HAP-1 (cell line): ENCODE measurements at regions not wholly inside any gene's neighbourhood (a gene's known extent, or its start where the extent isn't known, plus 50 kb on each side); places are given as distances from the start of the nearest gene placed in this dataset.
"Not testable (repeated sequence)": the region's sequence is repeated elsewhere in the genome, so short reads cannot be mapped to it uniquely, and the experiment has no call there.

ENCODE experiments used
- DNase-seq, 2 experiments: peaks; one replicate each; pipeline ENCODE4 v3.0.0-alpha.2; 2016 to 2020; ENCODE audit warnings: low spot score in 2 of 2
- H3K27me3 ChIP-seq: fragments of 250-450 bp; sonication (Bioruptor Pico); 2 replicates; pipeline ENCODE4 v1.5.1; 2020; ENCODE audit warnings: low read depth, mild to moderate bottlenecking, moderate library complexity
- H3K36me3 ChIP-seq: fragments of 250-450 bp; sonication (Bioruptor Pico); replicated peaks from 2 replicates; pipeline ENCODE4 v1.5.1; 2020; ENCODE audit warnings: mild to moderate bottlenecking
- H3K4me1 ChIP-seq: fragments of 250-450 bp; sonication (Bioruptor Pico); 2 replicates; pipeline ENCODE4 v1.5.1; 2020; ENCODE audit warnings: mild to moderate bottlenecking
- H3K4me3 ChIP-seq: fragments of 250-450 bp; sonication (Bioruptor Pico); 2 replicates; pipeline ENCODE4 v1.5.1; 2020; ENCODE audit warnings: mild to moderate bottlenecking, moderate library complexity
- H3K9me3 ChIP-seq: fragments of 250-450 bp; sonication (Bioruptor Pico); 2 replicates; pipeline ENCODE4 v1.5.1; 2020; ENCODE audit warnings: mild to moderate bottlenecking, moderate library complexity
- in situ Hi-C: fragments of 300-500 bp; cut with MboI; formaldehyde crosslinking; loops from 3 replicates; pipeline ENCODE4 v1.14.3; 2020; ENCODE audit warnings: low sequenced_read_pairs, inconsistent platforms, mixed read lengths

DNA sequence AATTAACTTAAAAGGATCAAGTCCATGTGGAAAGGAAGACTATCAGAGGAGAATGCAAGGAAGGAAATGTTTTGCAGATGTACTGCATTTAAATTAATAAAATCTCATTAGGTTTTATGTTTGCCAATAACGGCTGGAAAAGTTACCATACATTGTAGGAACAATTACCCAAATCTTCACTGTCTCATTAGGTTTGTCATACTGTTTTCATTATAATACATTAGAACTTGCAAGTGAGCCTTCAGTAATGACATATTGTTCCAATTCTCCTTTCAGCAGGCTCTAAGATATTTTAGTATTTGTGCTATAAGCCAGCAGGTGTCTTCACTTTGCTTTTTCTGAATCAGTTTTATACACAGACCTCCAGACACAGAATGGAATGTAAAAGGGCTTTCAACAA lies 661.6 kb upstream of the KLHL1 start:
- in situ Hi-C loops: no loop called here
- no peaks in the 10 kb centered on the region for H3K27me3 ChIP-seq
- peak in 1 of 2 experiments; percentile 15 for DNase-seq

DNA sequence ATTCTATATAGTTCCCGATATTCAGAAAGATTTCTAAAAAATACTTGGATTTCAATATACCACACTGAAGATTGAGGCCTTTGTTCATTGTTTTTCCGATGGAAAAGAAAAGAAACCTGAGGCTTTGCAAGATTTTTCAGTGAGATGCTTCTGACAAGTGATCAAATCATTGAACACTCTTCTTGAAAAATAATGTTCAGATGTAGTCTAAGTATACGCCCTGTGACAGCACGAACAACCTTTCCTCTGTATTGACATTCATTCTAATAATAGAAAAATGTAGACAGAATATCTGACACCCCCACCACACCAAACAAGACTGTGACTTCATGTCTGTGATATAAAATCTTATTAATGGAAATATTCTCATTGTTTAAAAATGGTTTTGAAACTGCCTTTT lies 650.7 kb upstream of the KLHL1 start:
- H3K4me3 ChIP-seq: no peak overlapping the region
- no peaks in the 10 kb centered on the region for H3K27me3 ChIP-seq
- DNase-seq: no peak
- in situ Hi-C loops: no loop called here
- H3K36me3 ChIP-seq: no peaks in the 10 kb centered on the region
- no peaks in the 10 kb centered on the region for H3K4me1 ChIP-seq
- no peaks in the 10 kb centered on the region for H3K9me3 ChIP-seq

More for the DNA sequence above, 661.6 kb upstream of the KLHL1 start:
- no peak overlapping the region for H3K4me3 ChIP-seq
- H3K9me3 ChIP-seq: no peaks in the 10 kb centered on the region
- H3K4me1 ChIP-seq: peaks cover 14% of the 10 kb centered on the region
- H3K36me3 ChIP-seq: no peaks in the 10 kb centered on the region

DNA sequence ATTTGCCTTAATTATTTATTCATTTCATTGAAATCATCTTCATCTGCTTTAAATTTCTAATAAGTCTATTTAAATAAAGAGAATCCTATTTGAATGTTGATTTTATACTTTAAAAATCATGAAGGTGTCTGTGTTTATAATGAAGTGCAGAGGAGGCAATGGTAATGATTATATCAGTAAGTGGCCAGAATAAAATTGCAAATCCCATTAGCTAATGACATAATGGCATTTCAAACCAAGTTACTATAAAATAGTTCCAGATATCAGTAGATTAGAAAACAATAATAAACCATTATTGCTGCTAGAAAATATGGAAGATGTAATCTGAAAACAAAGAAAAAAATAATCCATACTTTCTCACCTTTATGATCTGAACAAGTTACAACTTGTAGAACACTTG lies 647.8 kb upstream of the KLHL1 start:
- H3K9me3 ChIP-seq: no peaks in the 10 kb centered on the region
- in situ Hi-C loops: no loop called here

DNA sequence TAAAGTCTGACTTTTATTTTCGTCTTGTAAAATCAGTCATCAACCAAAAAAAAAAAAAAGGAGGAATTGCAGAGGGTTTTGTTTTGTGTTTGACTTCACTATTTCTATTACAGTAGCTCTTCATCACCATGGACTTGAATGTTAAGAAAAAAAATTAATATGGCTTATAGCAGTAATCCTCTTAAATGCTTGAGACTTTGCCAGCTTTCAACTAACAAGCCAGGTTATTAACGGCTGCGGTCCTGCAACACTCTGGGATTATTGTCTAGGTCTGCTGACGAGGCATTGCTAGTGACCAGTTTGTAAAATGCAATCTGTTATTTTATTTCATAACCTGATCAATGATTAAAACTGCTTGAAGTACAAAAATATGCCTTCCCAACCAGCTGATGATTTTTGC lies 647.2 kb upstream of the KLHL1 start:
- peak; percentile 19 to 34 for DNase-seq
- H3K9me3 ChIP-seq: no peaks in the 10 kb centered on the region
- no peaks in the 10 kb centered on the region for H3K36me3 ChIP-seq
- H3K4me1 ChIP-seq: no peaks in the 10 kb centered on the region
- H3K27me3 ChIP-seq: no peaks in the 10 kb centered on the region
- H3K4me3 ChIP-seq: no peak overlapping the region
- in situ Hi-C loops: no loop called here

More for the DNA sequence above, 647.8 kb upstream of the KLHL1 start:
- DNase-seq: no peak
- H3K27me3 ChIP-seq: no peaks in the 10 kb centered on the region
- no peak overlapping the region for H3K4me3 ChIP-seq
- H3K36me3 ChIP-seq: no peaks in the 10 kb centered on the region
- H3K4me1 ChIP-seq: no peaks in the 10 kb centered on the region

DNA sequence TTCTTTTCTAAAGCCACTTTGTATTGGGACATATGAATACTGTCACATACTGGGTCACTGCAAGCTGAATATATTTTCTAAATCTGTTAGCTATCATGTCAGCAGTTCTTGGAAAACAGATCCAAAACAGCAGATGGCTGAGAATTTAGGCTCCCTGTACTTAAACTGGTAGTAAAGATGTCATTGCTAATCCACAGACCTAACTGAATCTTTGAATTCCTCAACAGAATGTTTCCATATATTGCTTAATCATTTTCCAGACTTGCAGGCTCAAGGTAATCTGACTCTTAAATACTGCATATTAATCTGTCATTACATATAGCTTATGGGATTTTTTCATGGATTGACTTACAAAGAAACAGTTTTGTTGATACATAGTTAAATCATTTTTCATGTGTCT lies 639.0 kb upstream of the KLHL1 start:
- no peaks in the 10 kb centered on the region for H3K4me1 ChIP-seq
- no peak for DNase-seq

DNA sequence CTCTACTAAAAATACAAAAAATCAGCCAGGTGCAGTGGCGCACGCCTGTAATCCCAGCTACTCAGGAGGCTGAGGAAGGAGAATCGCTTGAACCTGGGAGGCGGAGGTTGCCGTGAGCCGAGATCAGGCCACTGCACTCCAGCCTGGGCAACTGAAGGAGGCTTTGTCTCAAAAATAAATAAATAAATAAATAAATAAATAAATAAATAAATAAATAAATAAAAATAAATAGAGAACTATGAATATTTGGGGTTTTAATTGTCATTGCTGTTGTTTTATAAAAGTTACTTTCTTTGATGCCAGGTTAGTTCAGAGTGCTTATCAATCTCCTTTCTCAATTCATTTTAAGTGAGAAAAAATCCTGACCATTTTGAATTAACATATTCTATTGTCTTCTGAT lies 638.2 kb upstream of the KLHL1 start:
- H3K4me3 ChIP-seq, H3K4me1 ChIP-seq, in situ Hi-C loops, H3K9me3 ChIP-seq, H3K27me3 ChIP-seq, H3K36me3 ChIP-seq, DNase-seq: not testable (repeated sequence)

More for the DNA sequence above, 639.0 kb upstream of the KLHL1 start:
- H3K4me3 ChIP-seq: no peak overlapping the region
- no peaks in the 10 kb centered on the region for H3K36me3 ChIP-seq
- in situ Hi-C loops: no loop called here
- no peaks in the 10 kb centered on the region for H3K9me3 ChIP-seq
- no peaks in the 10 kb centered on the region for H3K27me3 ChIP-seq

DNA sequence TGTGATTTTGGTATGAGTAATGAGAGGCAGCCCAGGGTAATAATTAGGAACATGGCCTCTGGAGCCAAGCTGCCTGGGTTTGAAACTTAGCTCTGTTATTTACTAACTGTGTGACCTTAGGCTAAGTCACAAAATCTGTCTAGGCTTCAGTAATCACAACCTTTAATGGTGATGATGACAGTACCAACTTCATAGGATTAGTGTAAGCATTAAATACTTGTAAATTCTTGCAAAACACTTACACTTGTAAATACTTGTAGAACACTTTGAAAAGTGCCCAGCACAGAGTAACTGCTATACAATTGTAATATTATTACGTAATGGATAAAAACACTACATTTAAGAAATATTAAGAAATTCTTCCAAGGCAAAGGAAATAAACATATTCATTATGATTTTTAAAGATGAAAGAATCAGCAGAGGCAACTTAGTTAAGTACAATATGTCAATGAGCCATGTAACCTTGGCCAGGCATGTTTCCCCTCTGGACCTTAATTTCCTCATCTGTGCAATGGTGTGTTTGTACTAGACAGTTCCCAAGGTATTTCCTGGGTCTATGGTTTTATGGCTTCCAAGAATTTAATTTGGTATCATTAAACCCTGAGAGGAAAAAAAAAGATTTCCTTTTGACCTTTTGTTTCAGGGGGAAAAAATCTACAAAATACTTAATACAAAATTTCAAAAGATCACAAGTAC lies 628.5 kb upstream of the KLHL1 start:
- no peaks in the 10 kb centered on the region for H3K36me3 ChIP-seq
- H3K4me1 ChIP-seq: peaks cover 4% of the 10 kb centered on the region; the same call in 1 of the 2 replicates
- DNase-seq: no peak
- H3K4me3 ChIP-seq: no peak overlapping the region
- no peaks in the 10 kb centered on the region for H3K9me3 ChIP-seq
- H3K27me3 ChIP-seq: no peaks in the 10 kb centered on the region
- in situ Hi-C loops: no loop called here

DNA sequence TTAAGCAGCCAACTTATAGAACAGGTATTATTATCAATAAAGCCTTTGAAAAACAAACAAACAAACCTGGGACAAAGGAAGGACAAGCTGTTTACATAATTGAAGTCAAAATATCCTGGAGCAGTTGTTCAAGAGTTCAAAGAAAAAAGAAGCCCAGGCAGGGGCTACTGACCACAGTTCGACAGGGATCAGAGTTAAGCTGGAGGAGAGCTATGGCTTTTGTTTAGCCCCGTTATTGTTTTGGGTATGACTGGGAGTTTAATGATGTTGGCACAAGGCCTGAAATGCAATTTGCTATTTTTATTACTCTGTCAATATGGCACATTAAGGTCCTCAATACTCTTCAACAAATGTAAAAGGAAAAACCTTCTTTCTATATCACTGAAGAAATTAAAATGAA lies 624.4 kb upstream of the KLHL1 start:
- peak; percentile 58 to 71 for DNase-seq
- H3K9me3 ChIP-seq: no peaks in the 10 kb centered on the region
- no peak overlapping the region for H3K4me3 ChIP-seq
- H3K36me3 ChIP-seq: no peaks in the 10 kb centered on the region
- H3K27me3 ChIP-seq: no peaks in the 10 kb centered on the region
- H3K4me1 ChIP-seq: peaks cover 4% of the 10 kb centered on the region; the same call in 1 of the 2 replicates
- in situ Hi-C loops: no loop called here

DNA sequence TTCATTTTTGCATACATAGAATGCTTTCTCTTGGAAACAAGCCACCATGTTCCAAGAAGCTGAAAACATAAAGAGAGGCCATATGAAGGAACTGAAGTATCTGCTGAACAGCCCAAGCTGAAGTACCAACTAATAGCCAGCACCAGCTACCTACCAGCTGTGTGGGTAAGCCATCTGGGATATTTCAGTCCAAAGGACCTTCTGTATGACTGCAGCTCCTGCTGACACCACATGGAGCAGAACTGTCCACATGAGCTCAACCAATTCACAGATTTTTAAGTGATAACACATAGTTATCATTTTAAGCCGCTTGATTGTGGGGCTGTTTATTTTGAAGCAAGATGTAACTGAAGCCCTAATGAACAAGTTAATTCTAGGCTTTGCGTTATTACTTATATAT lies 621.1 kb upstream of the KLHL1 start:
- H3K36me3 ChIP-seq: no peaks in the 10 kb centered on the region
- peaks cover 4% of the 10 kb centered on the region; the same call in 1 of the 2 replicates for H3K4me1 ChIP-seq
- H3K4me3 ChIP-seq: no peak overlapping the region
- no peak for DNase-seq
- in situ Hi-C loops: no loop called here
- no peaks in the 10 kb centered on the region for H3K9me3 ChIP-seq
- H3K27me3 ChIP-seq: no peaks in the 10 kb centered on the region

DNA sequence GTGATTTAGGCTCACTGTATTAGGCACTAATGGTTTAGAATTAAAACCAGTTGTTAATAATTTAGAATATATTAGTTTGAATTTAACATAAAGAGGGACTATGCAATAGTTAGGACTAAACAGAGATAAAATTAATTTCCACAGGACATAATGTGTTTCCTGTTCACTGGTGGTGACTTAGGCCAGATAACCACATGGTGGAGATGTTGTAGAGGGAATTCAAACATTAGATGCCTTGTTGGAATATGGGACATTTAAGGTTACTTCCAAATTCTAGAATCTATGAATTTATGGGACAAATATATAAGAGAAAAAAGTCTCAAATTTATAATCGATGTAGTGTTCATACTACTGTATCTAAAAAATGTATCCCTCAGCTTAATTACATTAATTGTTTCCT lies 615.5 kb upstream of the KLHL1 start:
- no peaks in the 10 kb centered on the region for H3K27me3 ChIP-seq
- H3K4me1 ChIP-seq: no peaks in the 10 kb centered on the region
- no peaks in the 10 kb centered on the region for H3K9me3 ChIP-seq
- peak in 1 of 2 experiments; percentile 22 for DNase-seq
- in situ Hi-C loops: no loop called here
- no peaks in the 10 kb centered on the region for H3K36me3 ChIP-seq
- H3K4me3 ChIP-seq: no peak overlapping the region

DNA sequence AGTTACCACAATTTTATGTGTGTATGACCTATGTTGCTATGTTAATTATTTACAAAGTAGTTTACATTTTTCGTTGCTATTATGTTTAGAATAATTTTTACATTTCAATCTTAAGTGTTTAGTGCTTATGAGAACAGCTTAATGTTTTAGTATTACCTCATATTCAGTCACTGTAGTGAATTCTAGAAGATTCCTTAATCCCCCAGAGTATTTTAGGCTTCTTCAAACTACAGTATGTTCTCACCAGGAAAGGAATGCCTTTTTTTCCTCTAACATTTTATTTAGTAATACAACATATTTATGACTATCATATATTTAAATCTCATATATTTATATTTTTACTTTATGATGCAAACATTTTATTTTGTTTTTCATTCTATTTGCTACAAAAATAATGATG lies 612.1 kb upstream of the KLHL1 start:
- in situ Hi-C loops: no loop called here
- H3K36me3 ChIP-seq: no peaks in the 10 kb centered on the region
- H3K4me3 ChIP-seq: no peak overlapping the region

DNA sequence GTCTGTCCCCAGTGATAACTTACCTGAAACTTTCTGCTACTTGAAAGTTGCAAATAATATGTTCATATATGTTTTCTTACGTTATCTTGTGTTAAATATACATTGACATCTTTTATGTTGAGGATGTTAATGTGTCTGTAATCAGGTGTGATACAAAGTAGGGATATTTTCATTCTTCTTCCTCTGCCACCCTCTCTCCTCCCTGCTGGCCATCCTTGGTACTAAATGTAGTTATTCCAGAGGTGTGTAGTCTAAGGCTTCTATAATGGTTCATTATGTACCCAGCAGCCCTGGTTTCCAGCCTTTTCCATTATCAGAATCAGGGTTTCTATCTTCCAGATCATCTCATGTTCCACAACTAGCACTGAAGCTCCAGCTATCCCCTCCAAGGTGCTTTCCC lies 606.7 kb upstream of the KLHL1 start:
- Histone ChIP-seq H3K4me1 (no peaks in the 10 kb centered on the region), H3K9me3 (no peaks in the 10 kb centered on the region), H3K4me3 (no peak overlapping the region), H3K27me3 (no peaks in the 10 kb centered on the region), H3K36me3 (no peaks in the 10 kb centered on the region)
- no peak for DNase-seq
- in situ Hi-C loops: no loop called here

More for the DNA sequence above, 612.1 kb upstream of the KLHL1 start:
- no peaks in the 10 kb centered on the region for H3K27me3 ChIP-seq
- no peaks in the 10 kb centered on the region for H3K4me1 ChIP-seq
- no peak for DNase-seq
- no peaks in the 10 kb centered on the region for H3K9me3 ChIP-seq

DNA sequence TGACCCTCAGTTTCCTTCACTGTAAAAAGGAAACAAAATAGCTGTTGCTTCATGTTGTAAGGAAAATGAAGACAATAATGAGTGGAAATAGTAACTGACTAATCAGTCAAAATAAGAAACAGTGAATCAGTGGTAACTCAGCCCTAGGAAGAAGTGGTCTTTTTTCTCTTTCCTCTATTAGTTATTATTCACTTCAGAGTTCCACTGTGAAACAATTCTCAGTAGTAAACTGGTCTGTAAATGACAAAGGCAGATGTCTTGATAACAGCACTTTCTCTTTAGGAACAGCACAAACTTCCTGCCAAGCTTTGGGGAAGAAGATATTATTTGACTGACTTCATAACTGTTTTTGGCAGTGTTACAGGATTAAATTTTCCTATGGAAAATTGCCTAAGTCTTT lies 600.5 kb upstream of the KLHL1 start:
- H3K36me3 ChIP-seq: no peaks in the 10 kb centered on the region
- H3K4me3 ChIP-seq: no peak overlapping the region
- H3K9me3 ChIP-seq: no peaks in the 10 kb centered on the region
- H3K4me1 ChIP-seq: no peaks in the 10 kb centered on the region; the same call in 1 of the 2 replicates
- DNase-seq: no peak
- in situ Hi-C loops: no loop called here
- no peaks in the 10 kb centered on the region for H3K27me3 ChIP-seq

DNA sequence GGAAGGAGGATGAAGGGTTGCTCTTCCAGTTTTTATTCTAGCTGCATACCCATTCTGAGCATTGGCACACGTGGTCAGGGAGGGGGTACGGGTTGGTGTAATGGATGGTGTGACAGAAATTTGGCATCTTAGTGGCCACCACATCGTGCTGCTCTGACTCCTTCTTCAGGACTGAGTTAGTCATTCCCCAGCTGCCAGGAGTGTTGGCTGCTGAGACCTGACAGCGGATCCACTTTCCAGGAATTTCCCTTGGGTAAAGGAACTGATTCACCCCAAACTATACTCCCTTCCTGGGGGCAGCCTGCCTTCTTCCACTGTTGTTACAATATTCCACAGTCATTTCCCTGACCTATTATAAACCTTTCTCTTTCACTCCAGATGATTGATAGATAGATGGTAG lies 595.5 kb upstream of the KLHL1 start:
- no peaks in the 10 kb centered on the region for H3K4me1 ChIP-seq
- no peak overlapping the region for H3K4me3 ChIP-seq
- H3K27me3 ChIP-seq: no peaks in the 10 kb centered on the region
- in situ Hi-C loops: no loop called here
- H3K36me3 ChIP-seq: no peaks in the 10 kb centered on the region
- DNase-seq: no peak
- H3K9me3 ChIP-seq: no peaks in the 10 kb centered on the region
